ENCODE measurements at regions not wholly inside any gene's neighbourhood (a gene's known extent, or its start where the extent isn't known, plus 50 kb on each side); places are given as distances from the start of the nearest gene placed in this dataset.

- TF ChIP-seq SUZ12 (IDR thresholded peaks at IDR 0.05; ENCODE audit: extremely low read depth, insufficient read depth, insufficient read length): no peak
- TF ChIP-seq YY1 (IDR thresholded peaks at IDR 0.05; ENCODE audit: insufficient read depth, insufficient read length): no peak
These were observed 75.1 kb upstream of the PGRMC2 start for GRCh38 chr4:128362760-128363159.

Measured in NT2/D1 (cell line).